HG03025 (cell line): ENCODE measurements at regions not wholly inside any gene's neighbourhood (a gene's known extent, or its start where the extent isn't known, plus 50 kb on each side); places are given as distances from the start of the nearest gene placed in this dataset.
"Not testable (repeated sequence)": the region's sequence is repeated elsewhere in the genome, so short reads cannot be mapped to it uniquely, and the experiment has no call there.

Experiments
- ATAC-seq: cut with Tn5 transposase; IDR thresholded peaks from one replicate; pipeline ENCODE4 v1.9.1; 2021; ENCODE audit warnings: mild to moderate bottlenecking, moderate library complexity; ENCODE audit not compliant: unreplicated experiment, low FRiP score

DNA sequence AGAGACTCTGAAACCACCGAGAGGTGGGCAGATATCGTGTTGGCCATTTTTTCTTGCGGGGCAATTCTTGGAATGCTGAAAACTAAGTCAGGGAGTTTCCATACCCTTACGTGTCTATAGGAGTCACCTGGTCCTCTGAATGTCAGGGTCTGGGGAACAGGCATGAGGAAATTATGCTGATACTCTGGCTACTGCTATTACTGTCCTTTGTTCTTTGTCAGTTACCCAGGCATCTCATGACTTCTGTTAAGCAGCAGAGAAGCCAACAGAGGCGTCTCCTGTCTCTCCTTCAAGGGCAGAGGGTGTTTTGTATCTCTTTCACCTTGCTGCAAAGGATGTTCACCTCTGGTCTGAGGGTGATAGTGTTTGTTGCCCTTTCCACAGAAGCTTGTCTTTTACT lies 559.5 kb upstream of the CCDC54 start:
- ATAC-seq = no peak

DNA sequence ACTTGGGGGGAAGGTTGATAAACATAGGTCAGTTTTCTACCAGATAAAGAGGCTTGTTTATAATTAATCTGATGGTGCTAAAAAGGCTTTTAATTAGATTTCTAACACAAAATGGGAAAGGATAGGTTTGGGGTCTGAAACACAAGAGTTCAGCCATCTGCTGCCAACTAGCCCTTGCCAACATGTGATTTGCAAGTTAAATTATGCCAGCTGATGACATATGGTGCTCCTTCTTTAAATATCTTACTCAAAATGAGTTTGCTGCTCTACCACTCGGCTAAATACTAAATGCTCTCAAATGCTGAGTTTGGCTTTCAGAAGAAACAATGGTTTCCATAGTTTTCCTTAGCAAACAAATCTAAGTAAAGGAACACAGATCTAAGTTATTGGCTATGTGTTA lies 557.8 kb upstream of the CCDC54 start:
- ATAC-seq = no peak

DNA sequence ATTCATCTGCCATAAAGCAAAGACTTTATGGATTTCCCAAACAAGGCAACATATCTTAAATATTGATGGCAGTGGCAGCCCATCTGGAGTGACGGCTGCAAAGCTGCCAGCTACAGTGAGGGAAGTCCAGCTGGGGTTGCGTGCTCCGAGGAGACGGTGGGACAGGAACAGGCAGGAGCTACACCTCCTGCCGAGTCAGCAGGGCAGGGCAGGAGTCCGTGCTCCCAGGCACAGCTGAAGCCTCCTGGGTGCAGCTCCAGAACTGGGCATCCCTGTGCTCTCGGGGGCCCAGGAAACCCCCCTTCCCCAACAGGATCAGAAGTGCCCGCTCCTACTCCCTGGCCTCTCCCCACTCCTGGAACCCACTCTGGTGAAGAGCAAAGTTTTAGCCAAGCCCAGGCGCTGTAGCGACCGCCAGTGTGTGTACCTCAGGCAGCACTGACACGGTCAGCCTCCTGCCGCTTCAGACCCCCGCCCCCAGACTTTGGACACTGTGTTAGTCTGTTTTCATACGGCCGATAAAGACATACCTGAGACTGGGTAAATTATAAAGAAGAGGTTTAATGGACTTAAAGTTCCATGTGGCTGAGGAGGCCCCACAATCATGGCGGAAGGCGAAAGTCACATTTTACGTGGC lies 556.4 kb upstream of the CCDC54 start:
- no peak for ATAC-seq

DNA sequence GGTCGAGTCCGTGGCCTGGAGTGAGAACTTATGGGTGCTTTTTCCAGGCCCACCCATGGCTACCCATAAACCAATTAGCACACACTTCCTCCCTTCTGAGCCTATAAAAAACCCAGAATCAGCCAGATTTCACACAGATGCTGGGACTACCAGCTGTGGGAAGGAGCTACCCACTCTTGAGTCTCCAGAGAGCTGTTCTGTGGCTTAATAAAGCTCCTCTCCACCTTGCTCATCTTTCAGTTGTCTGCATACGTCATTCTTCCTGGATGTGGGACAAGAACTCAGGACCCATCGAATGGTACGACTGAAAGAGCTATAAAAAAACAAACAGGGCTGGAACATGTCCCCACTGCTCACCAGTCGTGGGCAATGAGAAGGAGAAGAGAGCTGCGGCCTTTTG lies 555.4 kb upstream of the CCDC54 start:
- ATAC-seq = no peak

DNA sequence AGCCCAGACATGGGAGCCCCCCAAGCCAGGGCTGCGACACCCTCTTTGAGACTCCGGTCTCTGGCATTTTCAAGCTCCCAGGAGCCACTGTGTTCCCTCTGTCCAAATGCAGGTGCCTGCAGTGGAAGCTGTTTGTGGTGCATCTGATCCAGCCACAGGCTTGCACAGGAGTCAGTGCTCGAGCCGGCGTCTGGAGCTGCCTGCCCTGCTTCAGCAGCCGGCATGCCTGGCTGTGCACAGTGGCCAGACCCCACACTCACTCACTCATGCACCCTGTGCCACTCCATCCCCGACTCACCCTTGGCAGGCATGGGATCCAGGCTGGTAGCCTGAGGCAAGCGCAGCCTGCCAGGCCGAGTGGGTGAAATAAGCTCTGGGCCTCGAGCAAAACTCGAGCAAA lies 555.0 kb upstream of the CCDC54 start:
- no peak for ATAC-seq

DNA sequence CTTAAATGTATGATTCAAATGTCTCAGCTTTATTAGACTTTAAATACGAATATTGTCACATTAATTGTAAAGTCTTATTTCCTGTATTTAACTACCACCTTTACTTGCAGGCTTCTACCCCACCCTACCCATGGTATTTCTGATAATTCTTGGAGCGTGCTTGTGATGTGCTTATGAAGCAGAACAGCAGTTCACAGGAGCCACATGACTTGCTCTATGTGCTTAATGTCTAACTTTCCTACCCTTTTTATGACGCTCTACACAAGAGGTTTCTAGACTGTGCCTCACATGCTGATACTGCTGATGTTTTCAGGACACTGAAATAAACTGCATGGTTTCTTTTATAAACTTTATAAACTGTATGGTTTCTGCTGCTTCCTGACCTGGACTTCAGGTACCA lies 553.5 kb upstream of the CCDC54 start:
- no peak for ATAC-seq

DNA sequence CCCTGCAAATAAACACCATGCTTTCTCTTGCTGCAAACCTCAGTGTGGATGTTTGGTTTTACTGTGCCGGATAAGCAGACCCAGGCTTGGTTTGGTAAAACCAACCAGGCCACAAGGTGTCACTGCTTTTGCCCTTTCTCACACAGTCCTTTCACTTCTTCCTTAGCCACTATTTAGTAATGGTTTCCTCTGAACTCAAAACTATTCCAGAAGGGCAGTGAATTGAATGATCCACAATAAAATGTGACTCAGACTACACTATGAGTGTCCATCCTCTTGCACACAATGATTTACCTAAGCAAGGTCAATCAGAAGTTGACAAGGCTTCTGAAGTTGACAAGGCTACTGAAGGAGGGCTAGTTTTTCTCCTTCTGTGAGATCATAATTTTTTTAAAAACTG lies 552.4 kb upstream of the CCDC54 start:
- ATAC-seq = no peak

DNA sequence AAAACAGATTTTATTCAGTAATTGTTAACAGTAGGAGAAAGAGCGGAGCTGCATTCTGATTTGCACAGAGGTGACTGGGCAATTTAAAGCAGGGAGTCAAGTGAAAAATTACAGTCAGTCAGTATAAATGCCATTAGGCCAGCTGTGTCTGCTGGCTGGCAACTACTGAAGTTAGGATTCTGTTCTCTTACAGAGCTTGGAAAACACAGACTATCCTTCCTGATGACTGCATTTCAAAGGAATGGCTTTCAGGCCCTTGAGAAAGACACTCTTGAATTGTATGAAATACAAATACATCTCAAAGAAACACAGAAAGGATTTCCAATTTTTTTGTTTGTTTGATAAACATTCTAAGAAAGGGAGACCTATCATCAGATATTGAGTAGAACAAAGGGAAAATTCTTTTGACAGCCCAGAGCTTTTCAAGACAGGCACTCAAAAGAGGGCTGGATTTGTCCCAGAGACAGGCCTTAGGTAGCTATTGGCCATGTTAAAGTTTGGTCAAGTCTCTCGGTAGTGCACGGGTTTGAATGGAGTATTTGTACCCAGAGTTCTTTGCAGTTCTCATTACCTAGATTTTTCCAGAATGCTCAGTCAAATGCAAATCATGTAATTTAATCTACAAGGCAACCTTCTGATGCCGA lies 551.2 kb upstream of the CCDC54 start:
- no peak for ATAC-seq

DNA sequence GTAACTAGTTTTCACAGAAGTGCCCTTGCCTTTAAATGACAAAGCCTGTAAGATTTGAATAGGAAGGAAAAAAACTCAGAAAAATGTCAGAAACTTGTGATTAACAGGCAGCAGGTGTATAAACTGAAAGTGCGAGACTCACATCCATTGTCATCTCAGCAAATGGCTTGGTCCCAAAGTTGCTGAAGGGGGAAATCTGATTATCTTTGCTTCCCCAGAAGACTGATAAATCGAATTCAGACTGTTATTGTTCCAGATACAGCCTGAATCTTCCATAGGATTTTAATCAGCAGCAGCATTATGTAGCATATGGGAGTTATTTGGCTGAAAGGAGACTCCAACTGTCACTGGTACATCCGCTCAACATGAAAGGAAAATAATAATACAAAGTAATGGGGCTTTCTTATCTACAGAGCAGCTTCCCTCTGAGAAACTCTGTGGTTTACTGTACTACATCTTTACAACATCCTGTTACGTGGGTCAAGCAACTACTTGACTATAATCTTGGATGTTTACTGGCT lies 550.4 kb upstream of the CCDC54 start:
- no peak for ATAC-seq

DNA sequence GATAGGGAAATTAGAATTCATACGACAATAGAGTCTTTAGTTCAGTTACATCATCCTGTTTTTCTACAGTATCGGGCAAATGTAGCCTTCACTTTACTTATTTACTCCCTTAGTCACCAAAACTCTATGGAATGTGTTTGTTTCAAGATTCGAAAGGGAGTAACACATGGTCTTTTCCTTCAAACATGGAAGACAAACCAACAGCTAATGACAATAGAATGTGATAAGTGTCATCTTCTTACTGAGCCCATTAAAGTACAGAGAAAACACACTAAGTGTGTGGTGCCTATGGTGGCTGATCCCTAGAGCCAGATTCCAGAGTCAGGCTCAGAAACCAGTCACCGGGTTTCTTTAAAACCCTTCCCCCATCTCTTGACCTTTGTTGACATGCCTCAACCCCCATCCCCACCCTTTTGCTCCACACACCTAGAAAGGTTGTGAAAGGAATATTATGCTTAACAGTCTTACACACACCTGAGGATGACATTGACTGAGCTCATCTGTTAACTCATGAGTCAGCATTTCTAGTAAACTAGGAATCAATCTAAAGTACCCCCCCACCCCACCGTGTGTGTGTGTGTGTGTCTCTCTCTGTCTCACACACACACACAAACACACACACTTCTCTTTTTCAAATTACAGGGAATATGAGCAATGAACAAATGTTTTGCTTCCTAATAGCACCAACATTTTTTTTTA lies 549.6 kb upstream of the CCDC54 start:
- ATAC-seq = no peak

DNA sequence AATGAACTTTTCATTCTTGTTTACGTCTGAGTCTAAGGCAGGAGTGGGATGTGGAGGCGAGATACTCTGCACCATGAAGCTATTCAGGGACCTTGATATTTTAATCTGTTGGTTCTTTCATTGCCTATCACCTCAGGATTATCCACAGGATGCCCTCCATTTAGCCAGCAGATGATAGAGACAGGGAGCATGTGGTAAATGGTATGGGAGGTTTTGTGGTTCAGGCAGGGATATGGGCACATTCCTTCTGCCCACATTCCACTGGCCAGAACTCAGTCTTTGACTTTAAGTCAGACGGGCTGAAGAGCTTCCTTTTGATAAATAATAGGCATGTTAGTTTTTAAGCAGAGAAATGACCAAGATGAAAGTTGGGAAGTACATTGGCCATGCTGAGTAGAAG lies 548.0 kb upstream of the CCDC54 start:
- ATAC-seq = no peak

DNA sequence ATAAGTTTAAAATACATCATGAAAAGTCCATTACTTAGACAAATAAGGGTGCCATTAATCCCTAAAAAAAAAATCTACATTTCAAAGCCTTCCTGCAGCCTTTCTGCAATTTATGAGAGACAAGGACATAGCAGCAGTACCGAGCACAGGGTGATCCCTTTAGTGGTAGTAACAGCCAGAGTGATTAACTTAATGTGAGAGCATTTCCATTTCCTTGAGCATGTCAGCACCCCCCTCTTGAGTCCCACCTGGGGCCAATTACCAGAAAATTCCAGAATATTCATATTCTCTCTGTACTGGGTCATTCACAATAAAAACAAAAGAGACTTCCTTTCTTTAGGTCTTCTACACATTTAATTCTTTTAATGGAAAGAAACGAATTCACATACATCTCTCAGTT lies 546.9 kb upstream of the CCDC54 start:
- ATAC-seq = no peak

DNA sequence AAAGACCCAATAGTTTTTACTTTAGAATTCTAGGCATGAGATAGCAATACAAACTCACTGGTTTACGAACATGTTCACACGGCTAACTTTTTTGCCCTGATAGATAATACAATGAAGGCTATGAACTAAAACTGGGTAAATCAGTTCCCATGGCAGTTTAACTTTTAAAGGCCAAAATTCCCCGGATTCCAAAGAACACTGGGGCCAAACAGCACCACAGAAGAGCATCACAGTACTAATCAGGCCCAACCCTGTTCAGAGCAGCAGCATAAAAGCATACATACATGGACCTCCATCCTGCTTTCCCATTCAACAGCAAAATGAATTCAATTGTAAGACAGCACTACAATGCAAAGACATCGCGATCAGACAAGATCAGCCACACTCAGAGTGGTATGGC lies 540.3 kb upstream of the CCDC54 start:
- ATAC-seq = no peak

DNA sequence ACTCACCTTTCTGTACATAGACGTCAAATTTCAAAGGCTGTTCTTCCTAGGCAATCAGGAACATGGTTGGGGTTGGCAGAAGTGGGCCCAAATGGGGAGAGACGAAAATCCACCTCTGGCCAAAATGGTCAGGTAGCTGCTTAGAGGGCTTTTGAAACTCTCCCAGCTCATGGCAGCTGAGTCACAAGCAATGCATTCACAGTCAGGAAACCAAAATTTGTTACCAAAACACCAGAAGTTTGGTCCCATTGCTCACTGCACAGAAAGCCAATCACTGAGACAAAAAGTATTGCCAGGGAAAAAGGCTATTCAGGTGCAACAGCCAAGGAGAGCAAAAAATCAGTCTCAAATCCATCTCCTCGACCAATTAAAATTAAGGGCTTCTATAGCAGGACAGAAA lies 539.6 kb upstream of the CCDC54 start:
- no peak for ATAC-seq

DNA sequence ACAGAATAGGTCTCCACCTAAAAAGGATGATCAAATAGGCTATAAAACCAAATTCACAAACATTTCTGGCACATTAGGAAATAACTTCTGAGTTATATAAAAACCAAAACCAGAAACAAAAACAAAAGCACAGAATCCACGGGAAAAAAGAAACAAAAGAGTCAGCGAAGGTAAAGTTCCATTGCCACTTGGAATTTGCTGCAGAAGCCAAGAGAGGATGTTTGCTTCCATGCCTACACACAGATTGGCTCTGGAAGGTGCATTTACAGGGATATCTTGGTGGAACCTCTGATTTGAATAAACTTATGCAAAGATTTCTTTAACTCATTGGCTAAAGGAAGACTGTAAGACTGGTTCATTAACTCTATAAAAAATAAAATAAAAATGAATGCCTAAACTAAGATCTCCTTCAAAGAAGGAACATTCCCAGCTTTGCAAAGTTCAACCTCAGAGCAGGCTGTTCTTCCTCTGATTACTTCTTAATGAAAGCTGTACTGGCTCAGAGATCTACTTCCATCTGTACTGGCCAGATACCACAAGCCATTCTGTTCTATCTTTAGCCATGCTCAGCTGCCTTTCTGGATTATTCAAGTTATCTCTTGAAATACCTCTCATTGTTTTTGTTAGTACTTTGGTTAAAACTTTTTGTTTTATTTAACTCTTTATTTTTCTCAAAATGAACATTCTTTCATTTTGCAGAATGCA lies 537.5 kb upstream of the CCDC54 start:
- ATAC-seq = no peak

DNA sequence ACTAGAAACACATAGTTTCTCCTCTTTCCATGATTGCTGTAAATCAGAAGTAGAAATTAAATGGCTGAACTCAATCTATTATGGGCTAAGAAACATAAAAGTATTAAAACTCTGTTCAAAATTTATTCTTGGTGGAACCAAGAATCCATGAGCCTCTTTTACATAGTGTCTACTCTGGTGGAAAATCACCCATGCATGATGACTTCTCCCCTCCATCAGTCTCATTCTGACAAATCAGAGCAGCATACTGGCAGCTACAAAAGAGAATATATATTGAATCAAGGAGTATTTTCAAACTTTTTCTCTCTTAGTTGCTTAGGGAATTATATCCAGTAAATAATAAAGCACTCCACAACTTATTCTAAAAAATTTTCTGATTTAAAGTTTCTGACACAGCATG lies 536.9 kb upstream of the CCDC54 start:
- no peak for ATAC-seq

DNA sequence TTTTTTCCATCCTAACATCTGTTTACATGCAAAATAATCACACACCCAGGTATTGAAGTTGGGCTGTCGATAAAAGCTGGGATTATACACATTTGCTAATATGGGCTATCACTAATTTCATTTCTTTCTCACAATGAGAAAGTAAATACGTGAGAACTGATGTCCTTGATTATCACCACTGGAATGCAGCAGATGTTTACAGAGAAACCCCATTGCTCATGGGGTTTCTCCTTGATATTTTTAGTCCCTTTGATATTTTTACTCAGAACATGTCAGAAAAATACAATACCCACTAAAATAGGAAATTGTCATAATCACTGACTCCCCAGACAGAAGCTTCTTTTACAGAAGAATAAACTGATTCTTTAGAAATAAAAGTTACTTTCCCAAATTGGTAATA lies 535.1 kb upstream of the CCDC54 start:
- no peak for ATAC-seq

DNA sequence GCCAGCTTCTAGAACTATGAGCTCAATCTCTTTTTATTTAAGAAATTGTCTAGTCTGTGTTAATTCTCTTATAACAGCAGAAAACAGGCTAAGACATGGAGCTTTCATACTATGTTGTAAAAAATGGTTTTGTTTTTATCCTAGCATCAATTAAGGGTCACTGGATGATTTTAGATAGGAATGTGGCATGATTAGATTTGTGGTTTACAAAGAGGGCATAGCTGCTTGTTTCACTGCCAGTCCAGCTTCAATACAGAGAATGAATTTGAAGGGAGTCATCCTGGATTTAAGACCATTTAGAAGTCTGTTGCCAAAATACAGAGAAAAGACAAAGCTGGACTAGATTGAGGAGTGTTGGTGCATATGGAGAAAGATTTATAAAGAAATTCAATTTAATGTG lies 532.6 kb upstream of the CCDC54 start:
- ATAC-seq = no peak

DNA sequence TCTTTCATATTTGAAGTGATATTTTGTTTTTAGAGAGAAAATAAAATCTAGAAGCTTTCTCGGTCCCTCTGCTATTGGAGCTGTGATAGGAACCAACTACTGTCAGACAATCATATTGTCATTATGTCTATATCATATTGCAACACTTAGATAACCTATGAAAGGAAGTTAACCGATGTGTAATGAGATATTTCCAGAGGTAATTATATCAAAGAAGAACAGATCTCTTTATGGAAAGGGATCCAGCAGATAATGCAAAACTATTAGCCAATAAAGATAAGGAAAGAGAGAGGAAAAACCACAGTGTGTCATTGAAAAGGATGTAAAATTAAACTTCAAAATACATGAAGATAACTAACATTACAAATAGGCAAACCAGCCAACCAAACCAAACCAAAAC lies 529.1 kb upstream of the CCDC54 start:
- ATAC-seq = no peak

DNA sequence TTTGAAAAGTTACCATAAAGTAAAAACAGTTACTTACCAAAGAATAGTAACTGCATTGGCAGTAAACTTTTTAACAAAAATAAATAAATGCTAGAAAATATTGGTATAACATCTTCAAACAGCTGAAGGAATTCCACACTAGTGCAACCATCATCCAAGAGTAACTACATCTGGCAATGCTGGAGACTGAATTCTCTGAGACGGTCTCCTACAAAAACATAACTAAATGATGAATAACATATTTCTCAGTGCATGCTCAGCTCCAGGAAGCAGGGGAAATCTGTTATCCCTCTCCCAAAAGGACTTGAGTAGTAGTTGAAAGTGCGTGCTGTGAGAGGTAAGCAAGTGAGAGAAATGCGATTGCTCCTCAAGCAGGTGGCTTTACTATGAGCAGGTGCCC lies 526.8 kb upstream of the CCDC54 start:
- no peak for ATAC-seq

DNA sequence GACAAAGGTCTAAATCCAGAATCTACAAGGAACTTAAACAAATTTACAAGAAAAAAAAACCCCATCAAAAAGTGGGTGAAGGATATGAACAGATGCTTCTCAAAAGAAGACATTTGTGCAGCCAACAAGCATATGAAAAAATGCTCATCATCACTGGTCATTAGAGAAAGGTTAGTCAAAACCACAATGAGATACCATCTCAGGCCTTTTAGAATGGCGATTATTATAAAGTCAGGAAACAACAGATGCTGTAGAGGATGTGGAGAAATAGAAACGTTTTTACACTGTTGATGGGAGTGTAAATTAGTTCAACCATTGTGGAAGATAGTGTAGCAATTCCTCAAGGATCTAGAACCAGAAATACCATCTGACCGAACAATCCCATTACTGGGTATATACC lies 518.9 kb upstream of the CCDC54 start:
- not testable (repeated sequence) for ATAC-seq
